ENCODE measurements at regions not wholly inside any gene's neighbourhood (a gene's known extent, or its start where the extent isn't known, plus 50 kb on each side); places are given as distances from the start of the nearest gene placed in this dataset.

DNA sequence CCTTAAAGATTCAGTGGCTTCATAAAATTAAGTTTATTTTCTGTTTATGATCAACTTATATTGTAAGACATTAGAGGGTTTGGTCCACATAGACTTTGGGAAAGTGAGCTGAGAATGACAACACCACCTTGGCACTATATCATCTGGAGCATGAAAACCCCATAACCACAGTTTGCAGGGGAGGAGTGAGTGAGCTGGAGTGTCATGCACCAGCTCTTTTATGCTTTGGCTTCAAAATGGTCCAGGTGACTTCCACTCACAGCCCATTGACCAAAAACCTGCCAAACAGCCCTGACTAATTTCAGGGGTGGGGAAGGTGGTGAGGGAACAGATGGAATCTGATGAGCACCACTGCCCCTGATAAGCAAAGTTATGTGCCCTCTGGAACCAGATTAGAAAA, 295.8 kb downstream of the DMRTA1 start:
- TF ChIP-seq, protein P1, sequence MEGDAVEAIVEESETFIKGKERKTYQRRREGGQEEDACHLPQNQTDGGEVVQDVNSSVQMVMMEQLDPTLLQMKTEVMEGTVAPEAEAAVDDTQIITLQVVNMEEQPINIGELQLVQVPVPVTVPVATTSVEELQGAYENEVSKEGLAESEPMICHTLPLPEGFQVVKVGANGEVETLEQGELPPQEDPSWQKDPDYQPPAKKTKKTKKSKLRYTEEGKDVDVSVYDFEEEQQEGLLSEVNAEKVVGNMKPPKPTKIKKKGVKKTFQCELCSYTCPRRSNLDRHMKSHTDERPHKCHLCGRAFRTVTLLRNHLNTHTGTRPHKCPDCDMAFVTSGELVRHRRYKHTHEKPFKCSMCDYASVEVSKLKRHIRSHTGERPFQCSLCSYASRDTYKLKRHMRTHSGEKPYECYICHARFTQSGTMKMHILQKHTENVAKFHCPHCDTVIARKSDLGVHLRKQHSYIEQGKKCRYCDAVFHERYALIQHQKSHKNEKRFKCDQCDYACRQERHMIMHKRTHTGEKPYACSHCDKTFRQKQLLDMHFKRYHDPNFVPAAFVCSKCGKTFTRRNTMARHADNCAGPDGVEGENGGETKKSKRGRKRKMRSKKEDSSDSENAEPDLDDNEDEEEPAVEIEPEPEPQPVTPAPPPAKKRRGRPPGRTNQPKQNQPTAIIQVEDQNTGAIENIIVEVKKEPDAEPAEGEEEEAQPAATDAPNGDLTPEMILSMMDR (IDR thresholded peaks at IDR 0.05) = no peak
- TF ChIP-seq EP300 (IDR thresholded peaks at IDR 0.05) (no peak), POLR2A (IDR thresholded peaks at IDR 0.05) (no peak)

All from tibial nerve (tissue), 4 donors.